RWPE2 (cell line): ENCODE measurements at regions not wholly inside any gene's neighbourhood (a gene's known extent, or its start where the extent isn't known, plus 50 kb on each side); places are given as distances from the start of the nearest gene placed in this dataset.

Experiments used
- ATAC-seq: fragments of 200-7000 bp; cut with Tn5 transposase; 3 replicates; pipeline ENCODE4 v1.9.1; 2021; ENCODE audit warnings: low read depth
- DNase-seq: peaks from one replicate; pipeline ENCODE4 v3.0.0-alpha.2; 2020; ENCODE audit warnings: low spot score
- H3K27ac ChIP-seq: fragments of 450-650 bp; 2 replicates; pipeline ENCODE4 v1.5.1; 2017; ENCODE audit warnings: mild to moderate bottlenecking; ENCODE audit not compliant: poor library complexity, severe bottlenecking
- H3K27me3 ChIP-seq: fragments of 250-450 bp; sonication (Bioruptor Pico); 2 replicates; pipeline ENCODE4 v1.5.1; 2021; ENCODE audit warnings: mild to moderate bottlenecking, moderate library complexity; ENCODE audit not compliant: insufficient read depth, poor library complexity, severe bottlenecking
- H3K36me3 ChIP-seq: fragments of 250-450 bp; sonication (Bioruptor Pico); 2 replicates; pipeline ENCODE4 v1.5.1; 2020; ENCODE audit warnings: low read depth, mild to moderate bottlenecking, moderate library complexity
- H3K4me1 ChIP-seq: fragments of 250-450 bp; sonication (Bioruptor Pico); 2 replicates; pipeline ENCODE4 v1.5.1; 2021; ENCODE audit warnings: mild to moderate bottlenecking, moderate library complexity; ENCODE audit not compliant: insufficient read depth, poor library complexity, severe bottlenecking
- H3K4me3 ChIP-seq: fragments of 250-450 bp; sonication (Bioruptor Pico); 2 replicates; pipeline ENCODE4 v1.5.1; 2021; ENCODE audit warnings: mild to moderate bottlenecking, moderate library complexity; ENCODE audit not compliant: severe bottlenecking
- H3K9me3 ChIP-seq: fragments of 250-450 bp; sonication (Bioruptor Pico); 2 replicates; pipeline ENCODE4 v1.5.1; 2021; ENCODE audit warnings: mild to moderate bottlenecking, moderate library complexity; ENCODE audit not compliant: severe bottlenecking
- TF ChIP-seq, protein P1 (sequence below): fragments of 450-650 bp; IDR thresholded peaks from one replicate; pipeline ENCODE4 v1.5.1; 2017; ENCODE audit warnings: mild to moderate bottlenecking, moderate library complexity; ENCODE audit not compliant: poor library complexity, severe bottlenecking

DNA sequence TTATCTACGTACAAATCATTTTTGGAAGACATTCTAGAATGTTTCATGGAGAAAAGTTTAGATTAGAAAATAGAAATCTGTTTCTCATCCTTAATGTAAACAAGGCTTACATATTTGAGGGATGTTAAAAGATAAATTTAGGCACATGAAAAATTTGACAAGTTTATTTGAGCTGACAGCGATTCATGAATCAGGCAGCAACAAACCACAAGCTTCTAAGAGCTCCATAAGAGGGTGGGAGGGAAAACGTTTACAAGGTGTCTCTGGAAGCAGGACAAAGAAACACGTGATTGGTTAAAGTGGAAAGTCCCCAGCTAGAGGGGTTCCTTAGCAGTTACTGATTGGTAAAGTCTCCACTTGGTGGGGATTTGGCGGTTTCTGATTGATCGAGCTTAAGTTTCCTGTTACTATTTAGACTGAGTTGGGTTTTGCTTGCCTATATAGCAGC lies 228.9 kb upstream of the PITRM1 start:
- H3K27ac ChIP-seq, result no peak overlapping the region
- no peaks in the 10 kb centered on the region for H3K4me1 ChIP-seq
- H3K9me3 ChIP-seq, result no peaks in the 10 kb centered on the region
- no peak overlapping the region for H3K4me3 ChIP-seq
- TF ChIP-seq, protein P1, sequence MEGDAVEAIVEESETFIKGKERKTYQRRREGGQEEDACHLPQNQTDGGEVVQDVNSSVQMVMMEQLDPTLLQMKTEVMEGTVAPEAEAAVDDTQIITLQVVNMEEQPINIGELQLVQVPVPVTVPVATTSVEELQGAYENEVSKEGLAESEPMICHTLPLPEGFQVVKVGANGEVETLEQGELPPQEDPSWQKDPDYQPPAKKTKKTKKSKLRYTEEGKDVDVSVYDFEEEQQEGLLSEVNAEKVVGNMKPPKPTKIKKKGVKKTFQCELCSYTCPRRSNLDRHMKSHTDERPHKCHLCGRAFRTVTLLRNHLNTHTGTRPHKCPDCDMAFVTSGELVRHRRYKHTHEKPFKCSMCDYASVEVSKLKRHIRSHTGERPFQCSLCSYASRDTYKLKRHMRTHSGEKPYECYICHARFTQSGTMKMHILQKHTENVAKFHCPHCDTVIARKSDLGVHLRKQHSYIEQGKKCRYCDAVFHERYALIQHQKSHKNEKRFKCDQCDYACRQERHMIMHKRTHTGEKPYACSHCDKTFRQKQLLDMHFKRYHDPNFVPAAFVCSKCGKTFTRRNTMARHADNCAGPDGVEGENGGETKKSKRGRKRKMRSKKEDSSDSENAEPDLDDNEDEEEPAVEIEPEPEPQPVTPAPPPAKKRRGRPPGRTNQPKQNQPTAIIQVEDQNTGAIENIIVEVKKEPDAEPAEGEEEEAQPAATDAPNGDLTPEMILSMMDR, result no peak
- no peaks in the 10 kb centered on the region for H3K36me3 ChIP-seq
- DNase-seq (no peak), ATAC-seq (no peak)
- no peaks in the 10 kb centered on the region for H3K27me3 ChIP-seq

DNA sequence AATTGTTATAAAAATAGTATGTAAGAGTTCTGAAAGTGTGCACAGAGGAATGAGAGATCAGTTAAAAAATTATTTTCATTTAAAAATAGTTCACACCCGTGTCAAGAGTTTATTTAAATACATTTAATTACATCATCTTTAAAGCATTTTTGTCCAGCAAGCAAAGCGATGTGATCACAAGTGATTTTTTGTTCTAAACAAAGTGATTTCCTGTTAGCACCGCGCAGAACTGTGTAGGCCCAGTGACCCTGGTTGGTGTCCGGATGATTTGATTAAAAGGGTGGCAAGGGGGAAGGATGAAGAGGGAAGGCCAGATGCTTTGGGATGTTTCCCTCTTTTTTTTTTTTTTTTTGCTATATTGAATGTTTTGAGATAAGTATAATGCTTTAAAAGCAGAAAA lies 227.8 kb upstream of the PITRM1 start:
- Histone ChIP-seq H3K4me3 (no peak overlapping the region), H3K27ac (no peak overlapping the region), H3K4me1 (no peaks in the 10 kb centered on the region), H3K9me3 (no peaks in the 10 kb centered on the region), H3K36me3 (no peaks in the 10 kb centered on the region), H3K27me3 (no peaks in the 10 kb centered on the region)
- TF ChIP-seq, protein P1, result no peak
- ATAC-seq (no peak), DNase-seq (no peak)

DNA sequence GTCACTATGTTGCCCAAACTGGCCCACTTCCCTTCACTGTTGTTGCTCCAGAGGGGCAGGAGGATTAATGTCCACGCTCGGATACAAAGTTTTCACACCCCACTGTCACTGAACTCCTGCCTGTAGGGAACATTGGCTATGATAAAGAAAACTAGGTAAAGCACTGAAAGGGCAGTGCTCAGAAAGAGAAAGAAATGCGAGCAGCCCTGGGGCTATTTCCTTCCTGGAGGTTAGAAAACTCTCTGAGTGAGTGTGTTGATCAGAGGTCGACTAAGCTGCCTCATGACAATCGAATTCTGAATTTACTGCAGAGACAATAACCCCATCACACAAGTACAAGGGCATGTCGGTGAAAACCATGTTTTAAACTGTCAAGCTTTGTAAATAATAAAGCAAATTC lies 227.2 kb upstream of the PITRM1 start:
- Histone ChIP-seq H3K36me3 (no peaks in the 10 kb centered on the region), H3K27ac (no peak overlapping the region), H3K4me1 (no peaks in the 10 kb centered on the region), H3K9me3 (no peaks in the 10 kb centered on the region), H3K4me3 (no peak overlapping the region), H3K27me3 (no peaks in the 10 kb centered on the region)
- TF ChIP-seq, protein P1, result no peak
- ATAC-seq (no peak), DNase-seq (no peak)

DNA sequence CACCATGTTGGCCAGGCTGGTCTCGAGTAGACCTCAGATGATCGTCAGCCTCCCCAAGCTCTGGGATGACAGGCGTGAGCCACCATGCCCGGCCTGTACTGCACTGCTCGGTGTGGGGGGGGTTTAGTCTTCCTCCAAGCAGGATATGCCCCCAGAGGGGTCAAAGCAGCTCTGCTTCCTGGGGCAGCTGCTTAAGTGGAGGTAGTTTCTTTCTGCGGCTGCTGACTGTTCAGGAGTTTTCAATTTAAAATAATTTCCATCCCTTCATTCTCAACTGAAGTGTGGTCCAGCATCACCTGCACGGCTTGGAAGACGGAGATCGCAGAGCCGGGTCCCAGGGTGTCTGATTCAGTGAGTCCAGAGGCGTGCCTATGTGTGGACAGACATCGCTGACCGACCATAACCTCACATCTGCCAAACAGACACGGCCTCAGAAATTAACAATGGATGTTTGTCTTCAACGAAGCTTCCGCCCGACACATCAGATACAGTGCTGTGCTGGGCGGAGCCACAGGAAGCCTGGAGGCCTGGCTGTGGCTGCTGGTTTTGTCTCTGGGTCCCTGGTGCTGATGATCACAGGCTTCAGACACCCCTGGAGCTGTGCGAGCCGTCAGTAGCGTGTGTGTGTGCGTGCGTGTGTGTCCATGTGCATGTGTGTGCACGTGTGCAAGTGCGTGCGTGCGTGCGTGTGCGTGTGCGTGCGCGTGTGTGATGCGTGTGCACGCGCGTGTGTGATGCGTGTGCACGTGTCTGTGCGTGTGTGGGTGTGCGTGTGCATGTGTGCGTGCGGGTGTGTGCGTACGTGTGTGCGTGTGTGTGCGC lies 226.5 kb upstream of the PITRM1 start:
- Histone ChIP-seq H3K27ac (no peak overlapping the region), H3K4me1 (no peaks in the 10 kb centered on the region), H3K4me3 (no peak overlapping the region), H3K36me3 (no peaks in the 10 kb centered on the region), H3K27me3 (no peaks in the 10 kb centered on the region), H3K9me3 (no peaks in the 10 kb centered on the region)
- ATAC-seq, result no peak
- TF ChIP-seq, protein P1, result no peak
- no peak for DNase-seq

DNA sequence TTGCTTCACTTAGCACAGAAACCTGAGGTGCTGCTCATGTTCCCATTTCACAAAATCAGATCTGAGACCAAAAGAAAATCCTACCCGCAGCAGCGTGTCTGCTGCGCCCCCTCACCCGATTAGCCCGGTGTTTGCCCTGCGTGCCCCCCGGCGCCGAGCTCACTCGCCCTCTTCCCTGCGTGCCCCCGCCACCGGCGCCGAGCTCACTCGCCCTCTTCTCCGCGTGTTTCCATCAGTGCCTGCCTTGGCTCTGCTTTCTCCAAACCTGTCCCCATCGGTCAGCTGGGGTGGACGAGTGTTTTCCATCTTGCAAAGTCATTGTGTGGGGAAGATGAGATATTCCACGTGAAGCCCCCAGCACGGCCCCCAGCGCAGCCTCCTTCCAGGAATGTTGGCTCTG lies 225.3 kb upstream of the PITRM1 start:
- Histone ChIP-seq H3K4me3 (no peak overlapping the region), H3K27me3 (no peaks in the 10 kb centered on the region), H3K36me3 (no peaks in the 10 kb centered on the region), H3K27ac (no peak overlapping the region), H3K9me3 (no peaks in the 10 kb centered on the region), H3K4me1 (no peaks in the 10 kb centered on the region)
- DNase-seq (no peak), ATAC-seq (no peak)
- TF ChIP-seq, protein P1, result no peak
